ENCODE measurements at regions not wholly inside any gene's neighbourhood (a gene's known extent, or its start where the extent isn't known, plus 50 kb on each side); places are given as distances from the start of the nearest gene placed in this dataset.

DNA sequence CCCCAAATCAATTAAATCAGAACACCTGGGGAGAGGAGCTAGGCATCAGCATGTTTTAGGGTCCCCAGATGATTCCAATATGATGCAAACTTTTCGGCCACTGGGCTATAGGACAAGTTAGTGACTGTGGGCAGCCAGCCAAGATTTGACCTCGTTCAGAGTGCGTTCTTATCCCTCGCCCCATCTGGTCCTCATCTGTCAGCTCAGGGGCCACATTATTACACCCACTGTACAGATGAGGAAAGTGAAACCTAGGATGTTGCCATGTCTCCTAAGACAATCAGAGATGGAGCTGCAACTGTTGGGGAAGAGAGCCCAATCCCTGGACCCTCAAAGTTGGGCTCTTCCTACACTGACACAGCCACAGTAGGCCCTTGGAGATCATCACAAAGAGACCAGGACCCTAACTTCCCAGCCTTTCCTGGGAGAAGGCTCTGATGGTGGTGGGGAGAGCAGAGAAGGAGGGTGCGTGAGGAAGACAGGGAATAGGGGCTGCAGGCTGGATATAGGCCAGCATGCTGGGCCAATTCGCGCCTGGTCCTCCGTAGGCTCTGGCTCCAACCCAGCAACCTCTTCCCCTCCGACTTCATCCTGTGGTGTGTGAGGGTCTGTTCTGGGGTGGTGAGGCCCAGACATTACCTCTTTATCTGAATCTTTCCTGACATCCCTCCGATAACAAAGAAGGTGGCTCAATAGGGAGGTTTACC, 109.4 kb upstream of the ZMIZ1 start:
- peak; percentile 50 for DNase-seq

DNA sequence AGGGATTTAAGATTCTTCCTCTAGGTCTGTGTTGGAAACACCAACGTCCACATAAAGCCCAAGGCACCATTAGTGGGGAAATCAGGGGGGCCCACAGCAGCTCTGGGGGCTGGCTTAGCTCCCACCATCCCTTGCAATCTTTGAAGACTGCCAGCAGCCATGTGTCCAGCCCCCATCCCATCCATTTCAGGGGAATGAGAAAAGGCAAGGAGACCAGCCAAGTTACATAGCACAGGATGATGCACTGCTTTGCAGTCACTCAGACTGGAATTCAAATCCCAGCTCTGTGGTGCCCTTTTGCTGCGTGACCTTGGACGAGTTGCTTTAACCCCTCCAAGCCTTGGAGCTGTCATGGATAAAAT, 108.9 kb upstream of the ZMIZ1 start:
- no peak for DNase-seq

DNA sequence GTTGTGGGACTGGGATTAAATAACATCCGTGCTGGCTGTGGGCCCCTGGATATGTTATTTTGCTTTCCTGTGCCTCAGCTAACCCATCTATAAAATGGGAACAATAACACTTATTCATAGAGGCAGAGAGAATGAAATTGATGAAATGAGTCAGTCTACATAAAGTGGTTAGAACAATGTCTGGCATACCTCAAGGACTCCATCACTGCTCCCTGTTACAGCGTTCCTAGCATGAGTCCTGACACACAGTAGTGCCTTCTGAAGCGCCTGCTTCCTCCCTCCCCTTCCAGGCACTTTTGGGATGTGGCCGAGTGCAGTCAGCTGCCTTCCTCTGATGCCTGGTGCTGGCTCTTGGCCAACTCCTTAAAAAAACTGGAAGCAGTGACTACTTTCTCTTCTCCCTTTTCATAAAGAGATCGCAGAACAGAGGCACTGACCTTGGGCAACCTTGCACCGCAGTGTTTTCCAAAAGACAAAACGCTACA, 108.4 kb upstream of the ZMIZ1 start:
- DNase-seq = no peak

DNA sequence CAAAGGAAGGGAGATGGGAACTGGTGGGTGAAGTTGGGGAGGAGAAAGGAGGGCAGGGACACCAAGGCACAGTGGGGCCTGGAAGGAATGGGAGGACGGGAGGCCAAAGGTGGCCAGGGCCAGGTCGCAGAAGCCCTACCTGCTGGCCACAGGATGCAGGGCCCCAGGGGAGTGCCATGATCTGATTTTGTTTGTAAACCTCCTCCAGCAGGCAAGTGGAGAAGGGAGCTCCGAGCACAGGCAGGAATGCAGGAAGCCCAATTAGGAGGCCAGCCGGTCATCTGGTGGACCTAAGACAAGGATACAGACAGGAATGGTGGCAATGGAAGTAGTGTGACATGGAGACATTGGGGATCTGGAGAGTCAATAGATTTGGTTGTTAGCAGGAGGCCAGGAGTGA, 107.0 kb upstream of the ZMIZ1 start:
- DNase-seq = no peak

DNA sequence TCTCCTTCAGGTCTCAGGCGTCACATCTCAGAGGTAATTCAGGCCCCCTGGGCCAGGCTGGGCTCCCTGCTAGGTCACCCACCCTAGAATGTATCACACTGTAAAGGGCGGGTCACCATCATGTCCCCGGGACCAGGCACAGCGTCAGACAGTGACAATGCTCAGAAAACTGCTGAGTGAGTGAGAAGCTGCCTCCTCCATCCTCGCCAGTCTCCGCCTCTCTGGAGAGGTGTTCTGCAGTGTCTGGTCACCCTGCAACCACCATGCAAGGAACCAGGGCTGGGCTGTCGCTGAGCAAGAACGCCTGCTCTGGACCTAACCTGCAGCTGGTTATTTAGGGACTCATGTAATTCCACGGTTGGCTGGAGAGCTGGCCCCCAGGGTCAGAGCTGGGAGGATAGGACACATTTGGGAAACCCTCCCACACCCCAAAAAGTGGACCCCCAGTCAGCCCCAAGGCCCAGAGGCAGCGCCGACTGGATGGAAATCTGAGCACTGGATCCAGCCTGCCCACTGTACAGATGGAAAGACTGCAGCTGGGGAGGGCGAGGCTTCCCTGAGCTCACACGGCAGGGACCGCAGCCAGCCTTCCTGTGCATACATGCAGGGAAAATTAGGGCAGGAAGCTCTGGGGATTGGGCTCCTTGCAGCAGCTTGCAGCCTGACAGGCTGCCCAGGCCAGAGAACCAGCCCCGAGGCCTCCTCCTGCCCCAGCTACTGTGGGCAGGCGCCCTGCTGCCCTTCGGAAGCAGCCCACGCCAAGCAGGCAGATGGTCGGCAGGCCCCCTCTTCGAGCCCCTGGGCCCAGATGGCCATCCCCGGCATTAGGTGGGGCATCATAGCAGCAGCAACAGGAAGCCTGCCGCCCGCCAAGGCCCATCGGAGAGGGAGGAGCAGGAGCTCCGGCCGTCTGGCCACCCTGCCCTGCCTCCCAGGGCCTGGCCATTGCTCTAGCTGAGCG, 105.4 kb upstream of the ZMIZ1 start:
- DNase-seq = no peak

DNA sequence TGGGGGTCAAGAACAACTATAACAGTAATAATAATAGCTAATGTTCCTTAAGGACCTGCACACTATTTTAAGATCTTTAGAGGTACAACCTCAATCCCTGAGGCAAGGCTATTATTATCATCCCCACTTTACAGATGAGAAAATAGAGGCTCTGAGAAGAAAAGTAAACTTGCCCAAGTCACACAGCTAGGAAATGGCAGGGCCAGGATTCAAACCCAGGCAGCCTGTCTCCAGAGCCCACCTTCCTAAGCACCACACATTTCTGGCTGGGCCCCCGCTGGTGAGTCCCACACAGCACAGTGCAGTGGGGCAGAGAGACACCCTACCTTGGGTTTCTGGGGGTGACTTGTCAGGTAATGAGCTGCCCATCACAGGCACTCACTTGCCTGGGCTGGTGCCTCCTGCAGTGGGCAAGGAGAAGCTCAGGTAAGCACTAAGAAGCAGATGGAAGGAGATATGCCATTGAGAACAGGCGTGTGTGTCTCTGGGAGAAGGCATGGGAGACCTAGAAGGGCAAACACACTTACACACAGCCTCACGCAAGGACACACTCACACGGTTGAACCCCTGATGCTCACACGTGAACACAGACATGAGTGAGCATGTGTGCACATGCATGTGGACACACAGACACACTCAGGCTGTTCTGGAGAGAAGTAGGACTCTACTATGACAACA, 104.4 kb upstream of the ZMIZ1 start:
- no peak for DNase-seq

DNA sequence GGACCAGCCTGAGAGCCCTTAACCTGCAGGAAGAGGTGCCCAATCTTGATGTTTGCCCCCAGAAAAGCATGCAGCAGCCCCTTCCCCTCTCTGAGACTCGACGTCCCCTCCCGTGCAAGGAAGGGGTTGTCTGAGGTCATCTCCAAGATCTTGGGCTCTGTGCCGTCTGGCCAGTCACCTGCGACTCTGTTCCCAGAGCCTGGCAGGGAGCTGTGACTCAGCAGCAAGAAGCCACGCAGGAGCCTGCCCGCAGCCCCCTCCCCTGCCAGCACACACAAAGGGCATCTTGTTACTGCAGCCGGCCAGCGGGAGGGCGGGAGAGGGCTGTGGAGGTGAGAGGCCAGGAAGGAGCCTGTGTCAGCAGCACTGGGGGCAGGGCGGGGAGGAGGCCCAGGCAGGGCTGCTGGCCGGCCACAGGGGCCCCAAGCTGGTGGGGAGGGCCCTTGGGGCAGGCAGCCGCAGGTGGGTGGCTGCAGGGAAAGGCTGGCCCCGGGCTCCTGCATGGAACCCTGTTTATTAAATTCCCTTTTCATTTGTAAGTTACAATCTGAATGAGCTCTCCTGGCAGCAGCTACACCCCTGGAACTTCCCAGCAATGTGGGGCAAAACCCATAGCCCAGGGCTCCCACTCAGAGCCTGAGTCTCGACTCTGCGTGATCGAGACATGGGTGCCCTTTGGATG, 103.7 kb upstream of the ZMIZ1 start:
- peak; percentile 44 for DNase-seq

DNA sequence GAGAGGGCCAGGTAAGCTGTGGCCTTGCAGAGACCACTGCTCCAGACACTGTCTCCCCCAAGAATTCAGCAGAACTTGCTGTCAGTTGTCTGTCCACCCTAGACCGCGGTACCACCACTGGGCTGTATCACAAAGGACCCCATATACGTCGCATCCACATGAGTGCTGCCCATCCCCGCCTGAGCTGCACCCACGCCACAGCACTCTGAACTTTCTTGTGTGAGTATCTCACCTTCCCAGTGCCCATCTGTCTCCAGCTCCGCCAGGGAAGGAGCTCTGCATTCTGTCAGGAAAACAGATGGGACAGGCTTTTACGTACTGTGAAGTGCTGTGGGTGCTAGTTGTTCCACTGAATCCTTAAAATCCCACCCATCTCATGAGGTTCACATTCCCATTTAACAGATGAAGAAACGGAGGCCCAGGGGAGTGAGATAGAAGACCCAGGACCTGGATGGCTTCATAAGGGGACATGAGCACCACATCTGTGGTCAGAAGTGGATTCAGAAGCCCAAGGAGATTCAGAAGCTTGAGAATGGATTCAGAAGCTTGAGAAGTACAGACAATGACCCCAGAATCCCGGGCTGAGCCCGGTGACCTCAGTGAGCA, 102.5 kb upstream of the ZMIZ1 start:
- no peak for DNase-seq

DNA sequence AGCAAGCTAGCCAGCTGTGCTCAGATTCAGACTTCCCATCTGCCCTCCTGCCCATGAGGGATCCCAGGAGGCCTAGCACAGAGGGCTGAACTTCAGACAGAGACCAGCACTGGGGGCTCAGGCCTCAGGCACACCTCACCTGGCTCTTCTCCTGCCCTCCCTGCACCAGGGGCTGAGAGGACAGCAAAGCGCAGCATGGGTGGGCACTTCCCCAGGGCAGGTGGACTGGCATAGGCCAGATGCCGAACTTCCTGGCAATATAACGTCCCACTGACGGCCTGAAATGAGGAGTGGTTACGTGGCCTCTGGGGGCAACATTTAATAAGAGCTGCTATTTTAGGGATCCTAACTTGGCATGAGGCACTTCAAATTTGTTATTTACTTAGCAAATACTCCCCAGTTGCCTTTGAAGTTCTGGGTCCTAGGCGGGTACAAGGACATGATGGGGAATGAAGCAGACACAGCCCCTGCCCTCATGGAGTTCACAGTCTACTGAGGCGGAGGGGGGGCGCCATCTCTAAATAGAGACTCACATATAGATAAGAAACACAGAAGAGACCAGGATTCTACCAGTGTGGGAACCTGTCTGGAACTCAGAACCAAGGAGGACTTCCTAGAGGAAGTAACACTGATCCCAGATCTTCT, 101.8 kb upstream of the ZMIZ1 start:
- DNase-seq = no peak

DNA sequence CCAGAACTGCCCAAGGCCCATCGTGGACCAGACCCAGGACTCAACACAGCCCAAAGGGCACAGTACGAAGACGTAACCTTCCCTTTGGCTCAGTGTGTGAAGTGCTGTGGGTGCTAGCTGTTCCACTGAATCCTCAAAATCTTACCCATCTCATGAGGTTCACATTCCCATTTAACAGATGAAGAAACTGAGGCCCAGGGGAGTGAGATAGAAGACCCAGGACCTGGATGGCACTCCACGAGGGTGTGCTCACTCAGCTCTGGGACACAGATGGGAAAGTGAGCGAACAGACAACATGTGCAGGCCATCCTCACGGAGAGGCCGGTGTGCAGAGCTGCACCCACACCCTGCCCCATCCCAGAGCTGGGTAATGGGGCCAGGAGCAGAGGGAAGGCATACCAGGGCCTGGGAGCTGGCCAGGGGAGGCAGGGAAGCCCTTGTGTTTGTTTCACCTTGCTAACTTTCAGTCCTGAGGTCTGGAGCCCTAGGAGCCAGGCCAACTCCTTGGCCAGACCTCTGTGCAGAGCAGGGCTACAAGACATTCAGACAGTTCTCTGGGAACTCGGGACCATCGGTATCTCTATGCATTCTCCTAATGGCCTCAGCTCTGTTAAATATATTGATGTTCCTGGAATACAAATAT, 100.3 kb upstream of the ZMIZ1 start:
- no peak for DNase-seq

DNA sequence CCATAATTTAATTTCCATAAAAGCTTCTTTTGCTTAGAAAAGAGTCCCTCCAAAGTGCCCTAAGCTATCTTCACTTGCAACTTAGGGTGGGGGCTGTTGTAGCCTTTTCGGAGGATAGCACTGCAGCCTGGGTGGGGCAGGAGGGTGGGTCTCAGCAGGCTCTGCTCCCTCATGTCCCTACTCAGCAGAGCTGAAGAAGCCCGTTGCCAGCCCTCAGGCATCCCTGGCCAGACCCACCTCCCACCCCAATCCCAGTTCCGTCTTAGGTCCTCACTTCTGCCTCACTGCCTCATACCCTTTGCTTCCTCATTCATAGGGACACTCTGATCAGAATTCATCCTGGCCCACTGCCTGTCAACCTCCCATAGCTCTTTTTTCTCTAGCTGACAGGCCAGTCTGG, 99.8 kb upstream of the ZMIZ1 start:
- no peak for DNase-seq

DNA sequence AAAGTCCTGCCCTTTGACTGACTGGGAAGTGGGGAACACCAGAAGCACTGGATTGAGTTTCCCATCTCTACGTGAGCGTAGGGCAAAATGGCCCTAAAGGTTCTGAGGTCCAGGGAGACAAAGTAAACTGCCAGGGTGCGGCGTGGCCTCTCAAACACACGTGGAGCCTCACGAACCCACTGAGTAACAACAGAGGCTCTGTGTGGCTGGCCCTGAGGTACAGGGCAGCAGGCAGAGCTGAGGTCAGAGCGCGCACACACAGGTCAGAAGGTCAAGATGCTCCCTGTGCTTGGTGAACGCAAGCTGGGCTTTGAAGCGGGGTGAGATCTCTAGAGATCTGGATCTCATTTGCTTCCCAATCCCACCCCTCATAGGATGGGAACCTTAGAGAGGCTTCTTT, 99.0 kb upstream of the ZMIZ1 start:
- DNase-seq = no peak

DNA sequence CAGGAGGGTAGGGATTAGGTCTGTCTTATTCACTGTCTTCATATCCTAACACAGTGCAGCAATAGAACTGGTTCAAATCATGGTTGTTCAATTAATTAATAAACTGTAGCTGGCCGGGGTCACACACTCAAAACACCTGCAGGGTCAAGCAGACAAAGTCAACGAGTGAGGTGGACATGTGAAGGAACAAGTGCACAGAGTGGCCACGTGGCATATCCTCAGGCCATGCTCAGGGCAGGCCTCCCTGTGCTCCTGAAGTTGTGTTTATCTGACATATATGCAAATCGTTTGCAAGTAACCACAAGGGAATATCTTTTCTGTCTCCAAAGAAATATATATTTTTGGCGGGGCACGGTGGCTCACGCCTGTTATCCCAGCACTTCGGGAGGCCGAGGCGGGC, 98.5 kb upstream of the ZMIZ1 start:
- DNase-seq = no peak

DNA sequence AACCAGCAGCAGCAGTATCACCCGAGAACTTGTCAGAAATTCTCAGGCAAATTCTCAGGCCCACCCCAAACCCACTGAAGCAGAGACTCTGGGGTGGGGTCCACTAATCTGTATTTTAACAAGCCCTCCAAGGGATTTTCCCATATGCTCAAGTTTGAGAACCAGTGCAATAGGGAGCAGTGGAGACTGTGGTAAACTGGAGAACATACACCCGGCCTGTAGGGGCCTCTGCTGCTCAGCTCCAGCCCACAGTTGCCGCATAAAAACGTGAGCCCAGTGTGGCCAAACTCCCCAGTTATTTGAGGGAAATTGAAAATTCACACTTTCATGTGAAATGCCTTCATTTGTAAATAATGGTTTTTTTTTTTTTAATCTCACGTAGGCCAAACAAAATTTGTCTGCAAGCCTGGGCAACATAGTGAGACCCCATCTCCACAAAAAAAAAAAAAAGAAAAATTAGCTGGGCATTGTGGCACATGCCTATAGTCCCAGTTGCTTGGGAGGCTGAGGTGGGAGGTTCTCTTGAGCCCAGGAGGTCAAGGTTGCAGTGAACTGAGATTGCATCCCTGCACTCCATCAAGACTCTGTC, 97.6 kb upstream of the ZMIZ1 start:
- no peak for DNase-seq

DNA sequence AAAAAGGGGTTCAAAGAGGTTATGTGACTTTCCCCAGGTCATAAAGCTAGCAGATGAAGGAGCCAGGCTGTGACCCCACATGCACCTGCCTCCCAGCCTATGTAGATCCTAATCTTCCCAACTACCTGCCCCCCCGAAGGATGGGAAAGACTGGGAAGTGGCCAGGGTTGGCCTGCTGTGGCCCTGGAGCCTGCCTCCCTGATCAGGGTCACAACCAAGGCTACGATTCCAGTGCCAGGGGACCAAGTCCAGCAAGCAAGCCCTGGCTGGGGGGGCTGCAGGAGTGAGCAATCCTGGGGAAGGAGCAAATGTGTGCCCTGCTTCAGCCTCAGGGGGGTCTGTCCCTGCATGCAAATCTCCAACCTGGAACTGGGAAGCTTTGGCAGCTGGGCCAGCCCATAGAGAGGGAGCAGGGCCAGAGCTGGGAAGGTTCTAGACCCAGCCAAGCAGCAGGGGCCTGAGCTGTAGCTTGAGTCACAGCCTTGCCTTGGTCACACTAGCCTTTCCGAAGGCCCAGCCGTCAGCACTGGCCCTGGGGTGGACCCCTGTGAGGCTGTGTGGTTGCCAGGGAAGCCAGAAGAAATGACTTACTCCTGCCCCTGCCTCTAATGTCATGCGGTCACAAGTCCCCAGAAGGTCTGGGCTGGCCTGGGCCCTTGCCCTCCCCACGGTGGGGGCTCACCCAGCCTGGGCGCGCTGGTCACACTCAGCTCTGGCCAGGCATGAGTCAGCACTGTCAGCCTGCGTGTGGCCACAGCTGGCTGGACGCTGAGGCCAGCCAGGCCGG, 96.4 kb upstream of the ZMIZ1 start:
- peak; percentile 78 for DNase-seq

DNA sequence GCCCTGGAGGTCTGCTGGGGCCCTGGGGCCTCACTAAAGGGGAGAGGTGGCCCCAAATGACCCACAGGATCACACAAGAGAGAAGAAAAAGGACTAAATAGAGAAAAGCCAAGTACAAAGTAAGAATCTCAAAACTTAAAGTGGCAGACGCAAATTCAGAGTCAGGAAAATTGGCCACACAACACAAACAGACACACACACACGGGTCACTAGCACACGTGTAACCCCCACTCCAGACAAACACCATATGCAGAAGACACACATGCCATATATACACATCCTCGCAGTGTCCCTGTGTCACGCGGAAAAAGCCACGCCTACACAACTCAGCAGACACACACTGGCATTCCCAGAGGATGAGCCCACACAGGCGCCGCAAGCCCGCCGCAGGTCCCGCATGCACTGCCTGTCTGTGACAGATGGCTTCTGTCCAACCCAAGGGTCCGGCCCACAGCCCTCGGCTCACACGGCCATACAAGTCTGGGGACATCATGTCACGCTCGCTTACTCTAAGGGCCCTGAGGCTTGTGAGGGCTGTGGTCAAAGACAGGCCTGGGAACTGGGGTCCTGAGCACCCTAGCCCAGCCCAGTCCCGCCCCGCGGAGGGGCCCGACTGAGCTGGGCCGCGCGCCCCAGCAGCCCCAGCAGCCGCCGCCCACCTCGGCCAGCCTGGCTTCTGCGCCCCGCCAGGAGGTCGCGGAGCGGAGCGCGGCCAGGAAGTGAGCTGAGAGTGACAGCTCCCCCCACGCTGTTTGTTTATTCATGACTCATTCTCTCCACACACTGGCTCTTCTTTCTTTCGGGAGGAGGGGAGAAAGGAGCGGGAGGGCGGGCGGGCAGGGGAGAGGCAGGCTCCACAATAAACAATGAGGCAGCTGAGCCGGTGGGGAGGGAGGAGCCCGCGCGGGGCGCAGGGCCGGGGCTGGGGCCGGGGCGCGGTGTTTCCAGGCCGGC, 95.5 kb upstream of the ZMIZ1 start:
- peak; percentile 94 for DNase-seq

DNA sequence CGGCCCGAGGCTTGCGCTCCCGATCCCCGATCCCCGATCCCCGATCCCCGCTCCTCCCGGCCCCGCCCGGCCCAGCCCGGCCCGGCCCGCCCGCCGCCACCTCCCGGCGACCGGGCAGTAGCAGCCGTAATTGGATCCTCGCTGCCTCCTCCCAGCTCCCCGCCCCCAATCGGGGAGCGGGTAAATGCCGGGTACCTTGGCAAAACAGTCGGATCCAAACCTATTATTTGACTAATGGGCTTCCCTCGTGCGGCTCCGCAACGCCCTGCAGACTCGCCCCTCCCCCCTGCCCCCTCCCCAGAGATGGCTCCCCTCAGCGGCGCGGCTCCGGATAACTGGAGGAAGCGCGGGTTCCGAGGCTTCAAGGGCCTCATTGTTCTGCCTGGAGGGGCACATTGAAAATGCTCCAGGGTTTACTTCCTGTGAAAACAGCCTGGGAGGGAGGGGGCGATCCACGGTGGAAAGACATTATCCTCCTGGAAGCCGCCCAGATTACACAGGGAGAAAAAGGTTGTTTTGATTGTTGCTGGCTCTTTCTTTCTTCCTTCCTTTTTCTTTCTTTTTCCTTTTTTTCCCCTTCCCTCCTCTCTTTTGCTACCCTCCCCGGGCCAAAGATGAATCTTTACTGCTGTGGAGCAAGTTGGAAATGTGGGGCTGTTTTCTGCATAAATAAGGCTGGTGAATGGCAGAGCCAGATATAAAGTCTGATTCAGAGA, 94.7 kb upstream of the ZMIZ1 start:
- DNase-seq = peak; percentile 89

DNA sequence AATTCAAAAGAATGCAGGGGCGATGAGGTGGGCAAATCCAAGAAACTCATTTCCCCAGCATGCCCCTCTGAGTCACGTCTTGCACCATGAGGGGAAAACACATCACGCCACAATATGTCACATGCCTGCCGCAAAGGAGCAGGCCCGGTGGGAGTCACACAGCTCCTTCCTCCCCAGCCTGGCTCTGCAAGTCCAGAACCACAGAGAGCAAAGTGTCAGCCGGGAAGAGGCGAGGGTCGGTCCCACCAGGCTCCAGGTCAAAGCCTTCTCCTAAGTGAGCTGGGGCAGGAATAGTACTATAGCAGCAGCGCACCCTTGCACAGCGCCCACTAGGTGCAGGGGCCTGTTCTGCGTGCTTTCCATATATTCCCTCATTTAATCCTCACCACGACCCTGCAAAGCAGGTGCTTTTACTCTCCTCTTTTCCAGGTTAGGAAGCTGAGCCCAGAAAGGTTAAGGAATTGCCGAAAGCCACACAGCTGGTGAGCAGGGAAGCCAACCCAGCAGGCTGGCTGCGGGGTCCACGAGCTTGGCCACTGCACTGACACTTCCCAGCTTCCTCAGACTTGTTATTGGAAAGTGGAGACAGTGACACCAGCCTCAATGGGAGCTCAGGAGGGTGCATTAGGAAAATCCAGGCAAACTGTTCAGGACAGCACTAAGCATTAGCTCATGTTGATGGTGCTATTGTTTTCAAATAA, 94.0 kb upstream of the ZMIZ1 start:
- peak; percentile 86 for DNase-seq

Data from OCI-M1 (cell line).